Activated B cell treated with CpG ODN at 0.5 μM for 24 hours (primary cell): ENCODE measurements at regions not wholly inside any gene's neighbourhood (a gene's known extent, or its start where the extent isn't known, plus 50 kb on each side); places are given as distances from the start of the nearest gene placed in this dataset.

ENCODE experiments used
- ATAC-seq: fragments of 200-7000 bp; cut with Tn5 transposase; one replicate; pipeline ENCODE4 v1.10.0; 2021; ENCODE audit warnings: low read depth, mild to moderate bottlenecking, moderate library complexity
- CTCF ChIA-PET: fragments of 350-600 bp; sonication (Branson Sonifier 250); formaldehyde crosslinking; loops from one replicate; lab custom pipeline; 2021; ENCODE audit warnings: antibody characterized with exemption; lab: Charles Lee
- POLR2A ChIA-PET: fragments of 350-600 bp; sonication (Branson Sonifier 250); formaldehyde crosslinking; loops from one replicate; lab custom pipeline; 2021; ENCODE audit warnings: antibody characterized with exemption; lab: Charles Lee
- DNase-seq: peaks from one replicate; pipeline ENCODE4 v3.0.0; 2022
- H3K27ac Mint-ChIP-seq: one replicate; pipeline ENCODE4 v1.8.0; 2020; ENCODE audit warnings: mixed read lengths
- H3K27me3 Mint-ChIP-seq: one replicate; pipeline ENCODE4 v1.8.0; 2021; ENCODE audit warnings: mixed read lengths
- H3K36me3 Mint-ChIP-seq: one replicate; pipeline ENCODE4 v1.8.0; 2021; ENCODE audit warnings: low read depth, mixed read lengths
- H3K4me1 Mint-ChIP-seq: one replicate; pipeline ENCODE4 v1.8.0; 2021; ENCODE audit warnings: mixed read lengths
- H3K4me3 Mint-ChIP-seq: one replicate; pipeline ENCODE4 v1.8.0; 2020; ENCODE audit warnings: mild to moderate bottlenecking, mixed read lengths
- H3K9me3 Mint-ChIP-seq: one replicate; pipeline ENCODE4 v1.8.0; 2020; ENCODE audit warnings: mixed read lengths
- intact Hi-C: fragments of 100-400 bp; cut with micrococcal nuclease; formaldehyde crosslinking; loops from one replicate; pipeline ENCODE4 v1.15.1; 2024
- TF ChIP-seq, protein P1 (sequence below): fragments of 200-600 bp; IDR thresholded peaks from one replicate; pipeline ENCODE4 v1.8.0; 2022; ENCODE audit warnings: antibody characterized with exemption, mild to moderate bottlenecking

DNA sequence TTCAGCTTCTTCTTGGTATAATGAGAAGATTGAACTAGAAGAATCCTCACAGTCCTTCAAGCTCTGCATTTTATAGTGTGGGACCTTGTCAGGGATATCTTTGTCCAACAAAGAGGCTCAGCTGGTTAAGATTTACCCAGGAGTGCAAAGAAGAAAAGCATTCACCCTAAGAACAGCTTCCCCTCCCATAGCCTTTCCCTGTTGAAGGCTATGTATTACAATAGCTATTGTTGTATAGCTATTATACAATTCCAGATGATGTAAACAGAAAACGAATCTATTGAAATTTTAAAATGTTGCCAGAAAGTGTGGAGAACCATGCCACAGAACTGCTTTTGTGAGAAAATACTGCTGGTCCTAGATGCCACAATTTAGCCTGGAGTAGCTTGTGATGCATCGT is 85.5 kb upstream of the CNKSR3 start:
- H3K4me3 Mint-ChIP-seq: no peak overlapping the region
- no peaks in the 10 kb centered on the region for H3K4me1 Mint-ChIP-seq
- ChIA-PET POLR2A (no interaction called here), CTCF (no interaction called here)
- no peak overlapping the region for H3K27ac Mint-ChIP-seq
- no peak for DNase-seq
- no peak for ATAC-seq
- H3K9me3 Mint-ChIP-seq: no peaks in the 10 kb centered on the region
- TF ChIP-seq, protein P1, sequence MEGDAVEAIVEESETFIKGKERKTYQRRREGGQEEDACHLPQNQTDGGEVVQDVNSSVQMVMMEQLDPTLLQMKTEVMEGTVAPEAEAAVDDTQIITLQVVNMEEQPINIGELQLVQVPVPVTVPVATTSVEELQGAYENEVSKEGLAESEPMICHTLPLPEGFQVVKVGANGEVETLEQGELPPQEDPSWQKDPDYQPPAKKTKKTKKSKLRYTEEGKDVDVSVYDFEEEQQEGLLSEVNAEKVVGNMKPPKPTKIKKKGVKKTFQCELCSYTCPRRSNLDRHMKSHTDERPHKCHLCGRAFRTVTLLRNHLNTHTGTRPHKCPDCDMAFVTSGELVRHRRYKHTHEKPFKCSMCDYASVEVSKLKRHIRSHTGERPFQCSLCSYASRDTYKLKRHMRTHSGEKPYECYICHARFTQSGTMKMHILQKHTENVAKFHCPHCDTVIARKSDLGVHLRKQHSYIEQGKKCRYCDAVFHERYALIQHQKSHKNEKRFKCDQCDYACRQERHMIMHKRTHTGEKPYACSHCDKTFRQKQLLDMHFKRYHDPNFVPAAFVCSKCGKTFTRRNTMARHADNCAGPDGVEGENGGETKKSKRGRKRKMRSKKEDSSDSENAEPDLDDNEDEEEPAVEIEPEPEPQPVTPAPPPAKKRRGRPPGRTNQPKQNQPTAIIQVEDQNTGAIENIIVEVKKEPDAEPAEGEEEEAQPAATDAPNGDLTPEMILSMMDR: no peak
- no peaks in the 10 kb centered on the region for H3K36me3 Mint-ChIP-seq
- intact Hi-C loops: no loop called here
- peaks cover 3% of the 10 kb centered on the region for H3K27me3 Mint-ChIP-seq

DNA sequence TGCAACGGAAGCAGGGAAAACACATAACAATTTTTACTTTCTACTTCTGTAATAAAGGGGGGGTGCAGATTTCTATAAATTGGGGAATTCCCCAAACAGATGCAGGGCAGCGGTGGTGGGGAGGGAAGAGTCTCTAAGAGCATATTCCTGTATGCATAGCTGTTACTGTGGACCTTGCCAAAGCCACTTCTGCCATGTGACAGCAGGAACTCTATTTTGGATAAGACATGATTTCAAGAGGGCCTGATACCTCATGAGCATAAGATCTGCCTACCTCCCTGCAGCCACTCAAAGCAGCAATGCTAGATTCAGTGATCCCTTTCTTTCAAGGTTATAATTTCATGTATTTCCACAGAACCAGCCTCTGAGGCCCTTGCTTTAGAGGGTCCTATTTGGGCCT is 86.2 kb upstream of the CNKSR3 start:
- CTCF ChIA-PET: no interaction called here
- H3K27ac Mint-ChIP-seq: no peak overlapping the region
- TF ChIP-seq, protein P1: no peak
- no peak overlapping the region for H3K4me3 Mint-ChIP-seq
- no peaks in the 10 kb centered on the region for H3K36me3 Mint-ChIP-seq
- H3K27me3 Mint-ChIP-seq: peaks cover 3% of the 10 kb centered on the region
- intact Hi-C loops: no loop called here
- ATAC-seq (no peak), DNase-seq (no peak)
- no peaks in the 10 kb centered on the region for H3K9me3 Mint-ChIP-seq
- POLR2A ChIA-PET: no interaction called here
- no peaks in the 10 kb centered on the region for H3K4me1 Mint-ChIP-seq

DNA sequence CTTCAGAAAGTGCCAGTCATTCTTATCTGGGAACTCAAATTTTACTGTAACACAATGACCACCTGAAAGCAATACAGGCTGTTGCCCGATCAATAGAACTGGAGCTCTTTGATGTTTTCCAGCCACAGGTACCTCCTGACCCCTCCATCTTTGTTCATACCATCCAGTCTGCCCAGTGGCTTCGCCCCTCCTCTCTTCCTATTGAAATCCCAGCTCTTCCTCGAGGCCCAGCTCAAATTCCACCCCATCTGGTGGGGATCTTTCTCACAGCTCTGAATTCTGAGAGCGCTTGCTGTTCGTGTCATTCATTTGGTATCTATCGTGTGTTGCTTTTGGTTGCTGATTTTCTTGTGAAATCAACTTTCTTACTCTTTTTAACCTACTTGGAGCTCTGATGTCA is 87.9 kb upstream of the CNKSR3 start:
- Mint-ChIP-seq H3K36me3 (no peaks in the 10 kb centered on the region), H3K4me1 (no peaks in the 10 kb centered on the region), H3K27ac (no peak overlapping the region), H3K27me3 (no peaks in the 10 kb centered on the region), H3K4me3 (no peak overlapping the region), H3K9me3 (no peaks in the 10 kb centered on the region)
- POLR2A ChIA-PET: no interaction called here
- TF ChIP-seq, protein P1: no peak
- intact Hi-C loops: no loop called here
- CTCF ChIA-PET: no interaction called here
- DNase-seq: no peak
- no peak for ATAC-seq

DNA sequence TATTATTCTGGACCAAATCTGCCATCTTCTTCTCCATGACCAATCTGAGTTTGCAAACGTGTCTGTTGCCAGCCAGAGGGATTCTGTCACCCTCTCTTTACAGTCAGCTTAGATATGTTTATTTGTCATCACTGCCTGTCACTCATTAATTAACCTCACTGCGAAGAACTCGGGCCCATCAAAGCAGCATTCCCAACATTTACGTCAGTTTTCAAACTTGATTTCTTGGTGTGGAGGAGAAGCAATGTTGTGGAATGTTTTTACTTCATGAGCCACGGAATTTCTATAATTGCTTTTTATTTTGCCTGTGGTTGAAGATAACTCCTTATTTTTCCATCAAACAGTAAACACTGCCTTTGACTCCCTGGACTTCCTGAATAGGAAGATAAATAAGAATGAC is 91.8 kb upstream of the CNKSR3 start:
- POLR2A ChIA-PET: no interaction called here
- DNase-seq: no peak
- ATAC-seq: no peak
- H3K9me3 Mint-ChIP-seq: no peaks in the 10 kb centered on the region
- H3K27ac Mint-ChIP-seq: no peak overlapping the region
- peaks cover 32% of the 10 kb centered on the region for H3K4me1 Mint-ChIP-seq
- intact Hi-C loops: no loop called here
- no peaks in the 10 kb centered on the region for H3K36me3 Mint-ChIP-seq
- TF ChIP-seq, protein P1: no peak
- CTCF ChIA-PET: no interaction called here
- no peaks in the 10 kb centered on the region for H3K27me3 Mint-ChIP-seq
- no peak overlapping the region for H3K4me3 Mint-ChIP-seq

DNA sequence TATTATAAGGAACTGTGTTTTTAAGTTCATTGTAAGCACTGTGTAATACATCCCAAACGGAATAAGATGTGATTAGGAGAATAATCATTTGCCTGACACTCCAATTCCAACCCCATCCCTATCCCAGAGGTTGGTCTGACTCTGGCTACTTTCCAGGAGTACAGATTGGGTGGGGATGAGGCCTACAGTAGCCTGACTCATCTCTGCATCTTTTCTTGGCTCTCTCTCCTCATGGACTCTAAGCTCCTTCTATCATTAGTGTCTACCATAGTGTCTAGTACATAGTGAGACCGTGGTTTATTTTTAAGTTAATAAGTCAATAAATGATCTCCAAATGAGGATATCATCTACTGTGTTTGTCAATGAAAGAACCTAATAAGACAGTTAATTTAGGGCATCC is 92.2 kb upstream of the CNKSR3 start:
- H3K27me3 Mint-ChIP-seq: no peaks in the 10 kb centered on the region
- TF ChIP-seq, protein P1: no peak
- H3K9me3 Mint-ChIP-seq: no peaks in the 10 kb centered on the region
- intact Hi-C loops: no loop called here
- ChIA-PET CTCF (no interaction called here), POLR2A (no interaction called here)
- peaks cover 32% of the 10 kb centered on the region for H3K4me1 Mint-ChIP-seq
- ATAC-seq (no peak), DNase-seq (no peak)
- H3K27ac Mint-ChIP-seq: no peak overlapping the region
- H3K36me3 Mint-ChIP-seq: no peaks in the 10 kb centered on the region
- H3K4me3 Mint-ChIP-seq: no peak overlapping the region
